GM21717 (cell line): ENCODE measurements at regions not wholly inside any gene's neighbourhood (a gene's known extent, or its start where the extent isn't known, plus 50 kb on each side); places are given as distances from the start of the nearest gene placed in this dataset.

Experiments
- ATAC-seq: cut with Tn5 transposase; IDR thresholded peaks from one replicate; pipeline ENCODE4 v1.9.1; 2021; ENCODE audit warnings: mild to moderate bottlenecking, moderate library complexity; ENCODE audit not compliant: unreplicated experiment

DNA sequence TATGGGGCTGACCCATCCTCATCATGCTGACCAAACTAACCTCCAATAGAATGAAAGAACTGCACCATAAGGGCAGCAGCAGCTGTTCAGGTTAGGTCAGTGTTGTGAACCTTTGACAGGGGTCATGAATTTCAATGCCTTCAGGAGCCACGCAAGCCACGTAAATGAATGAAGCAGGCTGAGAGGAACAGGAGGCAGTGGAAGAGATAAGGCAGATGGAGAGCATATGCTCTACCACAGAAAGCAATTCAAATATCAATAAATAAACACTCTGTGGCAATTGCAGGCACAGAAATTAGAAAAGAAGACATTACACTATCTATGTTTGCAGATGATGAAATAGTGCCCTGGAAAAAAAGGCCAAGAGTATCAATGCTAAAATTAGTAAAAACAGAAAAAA is 56.3 kb downstream of the SCG2 start:
- ATAC-seq = no peak
